Activated naive CD8-positive, alpha-beta T cell treated with anti-CD3 and anti-CD28 coated beads, Interleukin-2, amount 50 U/mL, for 24 hours (primary cell): ENCODE measurements at regions not wholly inside any gene's neighbourhood (a gene's known extent, or its start where the extent isn't known, plus 50 kb on each side); places are given as distances from the start of the nearest gene placed in this dataset.
"Not testable (repeated sequence)": the region's sequence is repeated elsewhere in the genome, so short reads cannot be mapped to it uniquely, and the experiment has no call there.

Source experiments
- ATAC-seq: fragments of 150-1000 bp; cut with Tn5 transposase; one replicate; pipeline ENCODE4 v1.10.0; 2021
- DNase-seq: peaks from one replicate; pipeline ENCODE4 v3.0.0; 2021
- H3K27ac Mint-ChIP-seq: one replicate; pipeline ENCODE4 v1.8.0; 2021; ENCODE audit warnings: mild to moderate bottlenecking, mixed read lengths
- H3K27me3 Mint-ChIP-seq: one replicate; pipeline ENCODE4 v1.8.0; 2021; ENCODE audit warnings: mixed read lengths
- H3K36me3 Mint-ChIP-seq: one replicate; pipeline ENCODE4 v1.8.0; 2021; ENCODE audit warnings: low read depth, mixed read lengths
- H3K4me1 Mint-ChIP-seq: one replicate; pipeline ENCODE4 v1.8.0; 2021; ENCODE audit warnings: mixed read lengths
- H3K4me3 Mint-ChIP-seq: one replicate; pipeline ENCODE4 v1.8.0; 2021; ENCODE audit warnings: mild to moderate bottlenecking, moderate library complexity, mixed read lengths
- H3K9me3 Mint-ChIP-seq: one replicate; pipeline ENCODE4 v1.8.0; 2021; ENCODE audit warnings: mixed read lengths

DNA sequence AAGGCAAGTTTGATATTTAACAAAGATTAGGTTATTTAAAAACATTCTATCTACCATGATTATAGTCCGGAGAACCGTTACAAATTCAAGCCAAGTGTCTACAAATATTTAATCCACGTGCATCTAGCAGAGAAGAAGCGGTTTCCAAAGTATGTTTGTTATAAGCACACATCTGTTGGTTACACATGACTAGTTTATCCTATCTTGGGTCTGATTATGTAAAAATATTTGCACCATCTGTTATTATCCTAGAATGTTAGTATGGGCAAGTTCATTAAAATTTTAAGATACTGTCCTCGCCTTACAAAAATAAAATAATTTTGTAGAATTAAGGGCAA is 289.2 kb upstream of the VSTM2A start:
- no peaks in the 10 kb centered on the region for H3K9me3 Mint-ChIP-seq
- DNase-seq (no peak), ATAC-seq (no peak)
- no peaks in the 10 kb centered on the region for H3K4me1 Mint-ChIP-seq
- H3K4me3 Mint-ChIP-seq: no peak overlapping the region
- H3K27ac Mint-ChIP-seq: no peak overlapping the region
- H3K27me3 Mint-ChIP-seq: no peaks in the 10 kb centered on the region
- no peaks in the 10 kb centered on the region for H3K36me3 Mint-ChIP-seq

DNA sequence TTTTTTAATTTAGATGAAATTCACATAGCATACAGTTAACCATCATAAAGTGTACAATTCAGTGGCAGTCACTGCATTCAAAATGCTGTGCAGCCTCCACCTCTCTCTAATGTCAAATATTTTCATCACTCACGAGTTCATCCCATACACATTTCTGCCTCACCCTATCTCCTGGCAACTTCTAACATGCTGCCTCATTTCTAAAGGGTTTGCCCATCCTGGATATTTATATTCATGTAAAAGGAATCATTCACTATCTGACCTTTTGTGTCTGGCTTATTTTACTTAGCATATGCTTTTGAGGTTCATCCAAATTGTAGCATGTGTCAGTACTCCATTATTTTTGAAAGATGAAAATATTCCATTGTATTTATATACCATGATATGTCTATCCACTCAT is 286.9 kb upstream of the VSTM2A start:
- H3K9me3 Mint-ChIP-seq: no peaks in the 10 kb centered on the region

DNA sequence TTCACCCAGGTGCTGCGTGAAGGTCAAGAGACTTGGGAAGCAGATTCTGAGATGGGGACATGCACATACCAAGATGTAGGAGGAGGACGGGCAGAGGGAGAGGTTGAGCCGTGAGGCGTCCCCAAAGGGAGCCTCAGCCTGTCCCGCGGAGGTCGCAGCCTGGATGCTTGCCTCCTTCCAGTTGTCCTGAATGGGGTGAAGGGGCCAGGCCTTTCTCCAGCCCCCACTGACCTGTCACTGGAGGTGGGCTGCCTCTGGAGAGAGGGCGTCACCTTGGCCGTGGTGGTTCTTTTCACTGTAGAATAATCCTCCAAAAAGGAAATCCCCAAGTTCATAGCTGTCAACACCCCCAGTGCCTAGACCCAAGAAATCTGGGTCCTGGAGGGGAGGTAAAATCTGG is 283.0 kb upstream of the VSTM2A start:
- Mint-ChIP-seq H3K27ac (no peak overlapping the region), H3K4me1 (no peaks in the 10 kb centered on the region)
- no peak for ATAC-seq

More for the DNA sequence above, 286.9 kb upstream of the VSTM2A start:
- ATAC-seq (no peak), DNase-seq (no peak)
- Mint-ChIP-seq H3K4me1 (no peaks in the 10 kb centered on the region), H3K36me3 (no peaks in the 10 kb centered on the region), H3K4me3 (no peak overlapping the region), H3K27me3 (no peaks in the 10 kb centered on the region), H3K27ac (no peak overlapping the region)

DNA sequence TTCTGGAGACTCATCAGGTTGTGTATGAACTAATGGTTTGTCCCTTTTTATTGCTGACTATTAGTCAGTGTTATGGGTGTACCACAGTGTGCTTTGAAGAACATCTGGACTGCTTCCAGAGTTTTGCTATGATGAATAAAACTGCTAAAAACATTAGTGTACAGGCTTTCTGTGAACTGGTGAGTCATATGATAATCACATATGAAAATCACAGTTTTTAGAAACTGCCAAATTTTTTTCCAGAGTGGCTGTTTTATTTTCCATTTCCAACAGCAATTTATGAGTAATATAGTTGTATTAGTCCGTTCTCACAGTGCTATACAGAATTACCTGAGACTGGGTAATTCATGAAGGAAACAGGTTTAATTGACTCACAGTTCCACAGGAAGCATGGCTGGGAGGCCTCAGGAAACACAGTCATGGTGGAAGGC is 281.2 kb upstream of the VSTM2A start:
- DNase-seq (no peak), ATAC-seq (no peak)
- H3K9me3 Mint-ChIP-seq: peaks cover 4% of the 10 kb centered on the region
- no peaks in the 10 kb centered on the region for H3K36me3 Mint-ChIP-seq
- no peaks in the 10 kb centered on the region for H3K27me3 Mint-ChIP-seq
- no peaks in the 10 kb centered on the region for H3K4me1 Mint-ChIP-seq
- no peak overlapping the region for H3K27ac Mint-ChIP-seq
- no peak overlapping the region for H3K4me3 Mint-ChIP-seq

More for the DNA sequence above, 283.0 kb upstream of the VSTM2A start:
- DNase-seq: no peak
- Mint-ChIP-seq H3K9me3 (no peaks in the 10 kb centered on the region), H3K27me3 (no peaks in the 10 kb centered on the region), H3K4me3 (no peak overlapping the region), H3K36me3 (no peaks in the 10 kb centered on the region)

DNA sequence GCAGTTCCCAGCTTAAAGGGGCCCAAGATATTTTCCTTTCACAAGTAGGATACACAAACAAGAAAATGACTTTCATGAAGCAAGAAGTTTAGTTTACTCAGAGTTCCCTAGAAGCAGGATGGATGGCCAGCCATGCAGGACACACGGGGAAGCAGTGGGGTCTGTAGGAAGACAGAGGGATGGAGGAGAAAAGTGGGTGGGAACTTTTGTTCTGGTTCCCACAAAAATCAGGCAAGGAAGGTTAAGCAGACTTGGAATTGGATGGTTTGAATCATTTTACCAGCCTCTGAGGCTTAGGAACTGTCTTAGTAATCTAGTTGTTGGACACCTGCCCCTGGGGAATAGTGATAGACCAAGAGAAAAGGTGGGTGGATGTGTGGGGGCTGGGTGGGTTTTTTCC is 263.3 kb upstream of the VSTM2A start:
- ATAC-seq (no peak), DNase-seq (no peak)
- H3K4me1 Mint-ChIP-seq: no peaks in the 10 kb centered on the region
- no peak overlapping the region for H3K27ac Mint-ChIP-seq
- H3K4me3 Mint-ChIP-seq: no peak overlapping the region
- H3K9me3 Mint-ChIP-seq: peaks cover 21% of the 10 kb centered on the region
- H3K36me3 Mint-ChIP-seq: no peaks in the 10 kb centered on the region
- H3K27me3 Mint-ChIP-seq: no peaks in the 10 kb centered on the region

DNA sequence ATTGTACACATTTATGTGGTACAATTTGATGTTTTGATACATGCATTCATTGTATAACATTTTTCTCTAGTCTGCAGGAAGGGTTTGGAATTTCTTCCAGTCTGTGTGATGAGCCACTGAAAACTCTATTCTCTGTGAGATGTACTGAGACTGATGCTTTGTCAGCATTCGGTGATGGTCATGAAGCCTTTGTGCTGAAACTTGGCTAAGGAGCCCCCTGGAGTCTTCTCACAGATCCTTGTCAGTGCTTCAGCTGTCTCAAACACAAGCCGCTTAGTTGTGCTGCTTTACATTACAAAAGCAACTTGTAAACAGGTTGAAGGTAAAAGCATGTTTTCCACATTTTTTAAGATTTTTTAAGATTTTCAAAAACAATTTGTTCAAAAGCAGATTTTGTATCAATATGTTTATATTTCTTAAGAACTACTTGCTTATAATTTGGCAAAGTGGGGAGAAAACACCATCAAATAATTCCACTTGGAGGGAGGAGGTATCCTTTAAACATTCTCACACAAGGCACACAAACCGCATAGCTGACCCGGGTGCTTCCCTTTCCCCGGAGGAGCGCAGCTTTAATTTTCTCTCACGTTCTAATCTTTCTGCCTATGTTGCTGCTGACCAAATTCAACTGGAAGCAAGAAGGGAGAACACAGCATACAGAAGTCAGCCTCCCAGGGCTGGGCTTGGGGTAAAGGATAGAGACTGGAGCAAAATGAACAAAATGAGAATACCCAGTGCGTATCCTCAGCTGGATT is 249.8 kb upstream of the VSTM2A start:
- ATAC-seq: no peak
- Mint-ChIP-seq H3K4me1 (no peaks in the 10 kb centered on the region), H3K27me3 (no peaks in the 10 kb centered on the region), H3K36me3 (no peaks in the 10 kb centered on the region), H3K27ac (no peak overlapping the region), H3K9me3 (peaks cover 30% of the 10 kb centered on the region), H3K4me3 (no peak overlapping the region)
- no peak for DNase-seq

DNA sequence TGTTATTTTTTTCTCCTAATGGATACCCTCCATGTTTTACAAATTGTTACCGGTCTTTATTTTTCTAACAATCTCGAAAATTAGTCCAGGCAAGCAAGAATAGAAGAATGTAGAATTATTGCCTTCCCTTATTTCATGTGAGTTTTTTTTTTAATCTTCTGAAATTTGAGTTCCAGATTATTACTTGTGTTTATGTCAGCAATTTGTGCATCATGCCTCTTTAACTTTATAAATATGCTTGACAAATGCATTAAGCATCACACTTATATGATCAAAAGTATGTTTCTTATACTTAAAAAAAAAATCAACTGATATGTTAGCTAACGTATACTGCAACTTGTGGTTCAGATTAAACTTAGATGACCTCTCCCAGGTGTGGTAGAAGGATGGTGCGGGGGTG is 242.7 kb upstream of the VSTM2A start:
- Mint-ChIP-seq H3K9me3 (peaks cover 14% of the 10 kb centered on the region), H3K4me1 (no peaks in the 10 kb centered on the region), H3K27ac (no peak overlapping the region), H3K27me3 (no peaks in the 10 kb centered on the region), H3K36me3 (no peaks in the 10 kb centered on the region), H3K4me3 (no peak overlapping the region)
- no peak for ATAC-seq
- no peak for DNase-seq

DNA sequence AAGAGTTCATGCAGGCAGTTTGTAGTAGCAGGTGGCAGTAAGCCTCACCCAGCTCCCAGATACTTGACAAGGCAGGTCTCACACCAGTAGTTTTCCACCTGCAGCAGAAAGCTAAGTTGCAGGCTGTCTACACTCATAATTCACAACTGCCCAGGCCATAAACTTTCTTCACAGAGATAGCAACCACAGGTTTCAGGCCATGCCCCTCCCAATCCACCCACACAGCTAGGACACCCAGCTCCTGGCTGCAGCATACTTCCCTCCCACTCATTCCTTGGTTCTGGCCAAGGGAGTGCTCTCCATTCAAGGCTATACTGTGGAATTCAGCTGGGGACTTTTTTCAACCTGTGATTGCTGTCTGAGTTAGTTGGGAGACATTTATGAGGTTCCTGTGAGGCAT is 226.2 kb upstream of the VSTM2A start:
- not testable (repeated sequence) for H3K36me3 Mint-ChIP-seq, H3K27me3 Mint-ChIP-seq, H3K9me3 Mint-ChIP-seq, DNase-seq, H3K4me1 Mint-ChIP-seq, H3K27ac Mint-ChIP-seq, ATAC-seq, H3K4me3 Mint-ChIP-seq

DNA sequence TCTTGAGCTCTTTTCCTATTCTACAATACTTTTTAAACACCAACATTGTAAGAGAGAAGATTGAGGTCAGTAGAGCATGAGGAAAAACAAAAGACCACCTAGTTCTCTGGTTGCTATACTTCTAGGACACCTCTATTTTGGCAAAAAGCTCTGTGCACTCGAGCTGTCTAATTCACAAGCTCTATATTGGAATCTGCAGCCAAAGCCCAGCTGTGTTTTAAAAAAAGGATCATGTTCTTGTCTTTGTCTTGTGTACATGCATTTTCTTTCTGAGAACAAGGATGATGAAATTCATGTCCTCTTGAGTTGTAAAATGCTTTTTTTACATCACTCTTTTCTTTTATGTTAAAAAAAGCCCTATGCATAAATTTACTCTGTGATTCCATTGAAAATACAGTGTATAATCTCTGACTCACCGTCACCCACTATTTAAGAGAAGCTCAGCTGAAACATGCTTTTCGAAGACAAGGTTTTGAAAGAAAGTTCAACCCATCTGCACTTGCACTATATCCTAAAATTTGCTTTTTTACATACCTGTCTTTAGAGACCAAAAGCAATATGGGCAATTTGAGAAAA is 215.5 kb upstream of the VSTM2A start:
- H3K27ac Mint-ChIP-seq: no peak overlapping the region
- no peaks in the 10 kb centered on the region for H3K36me3 Mint-ChIP-seq
- no peaks in the 10 kb centered on the region for H3K27me3 Mint-ChIP-seq
- ATAC-seq: no peak
- H3K9me3 Mint-ChIP-seq: peaks cover 24% of the 10 kb centered on the region
- no peak overlapping the region for H3K4me3 Mint-ChIP-seq
- H3K4me1 Mint-ChIP-seq: no peaks in the 10 kb centered on the region
- DNase-seq: no peak

DNA sequence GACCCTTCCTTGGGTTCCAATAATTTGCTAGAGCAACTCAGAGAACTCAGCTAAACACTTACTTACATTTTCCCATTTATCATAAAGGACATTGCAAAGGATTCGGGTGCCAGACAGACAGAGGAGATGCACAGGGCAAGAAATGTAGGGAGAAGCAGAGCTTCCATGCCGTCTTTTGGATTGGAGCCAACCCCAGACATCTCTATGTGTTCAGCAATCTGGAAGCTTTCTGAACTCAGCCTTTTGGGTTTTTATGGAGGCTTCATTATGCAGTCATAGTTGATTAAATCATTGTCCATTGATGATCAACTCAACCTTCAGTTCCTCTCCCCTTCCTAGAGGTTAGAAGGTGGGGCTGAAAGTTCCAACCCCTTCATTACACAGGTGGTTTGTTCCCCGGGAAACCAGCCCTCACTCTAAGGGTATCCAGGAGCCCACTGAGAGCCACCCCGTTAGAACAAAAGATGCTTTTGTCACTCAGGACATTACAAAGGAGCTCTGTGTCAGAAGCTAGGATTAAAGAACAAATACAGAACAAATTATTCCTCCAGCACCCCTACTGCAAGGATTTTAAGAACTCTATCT is 211.9 kb upstream of the VSTM2A start:
- no peak overlapping the region for H3K27ac Mint-ChIP-seq
- H3K27me3 Mint-ChIP-seq: no peaks in the 10 kb centered on the region
- DNase-seq: no peak

DNA sequence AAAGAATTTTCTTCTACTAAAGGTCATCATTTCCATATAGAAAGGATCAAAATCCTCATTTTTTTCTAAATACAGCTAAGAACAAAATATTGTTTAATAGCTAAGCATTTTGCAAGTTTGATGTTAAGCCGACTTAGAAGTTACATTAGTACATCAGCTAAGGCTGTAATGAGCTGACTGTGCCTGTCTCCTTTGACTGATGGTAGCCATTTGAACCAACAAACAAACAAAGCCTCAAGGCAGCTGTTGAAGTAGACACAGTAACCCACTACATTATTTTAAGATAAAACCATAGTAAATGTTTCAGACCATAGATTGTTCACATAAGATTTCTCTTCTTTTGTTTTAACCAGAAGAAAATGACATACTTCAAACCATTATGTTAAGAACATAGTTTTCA is 210.9 kb upstream of the VSTM2A start:
- Mint-ChIP-seq H3K9me3 (peaks cover 8% of the 10 kb centered on the region), H3K27ac (no peak overlapping the region), H3K36me3 (no peaks in the 10 kb centered on the region), H3K4me3 (no peak overlapping the region), H3K27me3 (no peaks in the 10 kb centered on the region), H3K4me1 (no peaks in the 10 kb centered on the region)
- DNase-seq (no peak), ATAC-seq (no peak)

More for the DNA sequence above, 211.9 kb upstream of the VSTM2A start:
- Mint-ChIP-seq H3K4me1 (no peaks in the 10 kb centered on the region), H3K36me3 (no peaks in the 10 kb centered on the region), H3K4me3 (no peak overlapping the region), H3K9me3 (peaks cover 12% of the 10 kb centered on the region)
- no peak for ATAC-seq

DNA sequence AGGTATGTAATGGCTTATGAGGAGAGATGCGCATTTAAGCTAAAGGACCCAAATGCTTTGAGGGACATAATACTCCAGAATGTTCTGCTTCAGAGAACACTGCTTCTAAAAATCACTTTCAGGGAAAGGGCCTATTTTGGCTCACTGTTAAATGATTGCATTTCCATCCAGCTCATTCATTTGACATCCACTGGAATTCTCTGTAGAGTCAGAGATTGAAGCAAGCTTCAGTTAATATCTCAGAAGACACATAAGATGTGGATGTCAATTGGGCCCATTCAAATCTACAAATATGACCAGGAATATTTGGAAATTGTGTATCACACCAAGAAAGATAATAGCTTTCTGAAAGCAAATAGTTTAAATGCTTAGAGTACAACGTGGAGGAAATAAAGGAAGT is 209.9 kb upstream of the VSTM2A start:
- ATAC-seq (no peak), DNase-seq (no peak)
- Mint-ChIP-seq H3K4me1 (no peaks in the 10 kb centered on the region), H3K4me3 (no peak overlapping the region), H3K27ac (no peak overlapping the region), H3K27me3 (no peaks in the 10 kb centered on the region), H3K36me3 (no peaks in the 10 kb centered on the region), H3K9me3 (peaks cover 12% of the 10 kb centered on the region)

DNA sequence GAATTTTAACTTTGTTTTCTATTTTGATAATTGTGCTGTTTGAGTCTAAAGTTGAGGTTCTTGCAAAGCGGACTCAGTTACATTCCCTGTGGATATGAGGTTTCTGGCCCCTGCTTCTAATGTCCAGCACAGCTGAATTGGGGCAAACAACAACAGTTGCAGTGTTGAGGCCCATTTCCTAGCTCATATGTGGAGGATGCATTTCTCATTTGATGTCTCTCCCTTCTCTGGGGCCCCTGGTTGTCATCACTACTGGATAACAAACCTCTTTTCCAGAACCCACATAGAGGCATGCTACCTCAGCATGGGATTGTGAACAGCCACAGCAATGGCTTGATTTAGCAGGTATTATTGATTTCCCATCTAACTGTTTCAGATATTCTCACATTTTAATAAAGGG is 208.2 kb upstream of the VSTM2A start:
- Mint-ChIP-seq H3K27ac (no peak overlapping the region), H3K9me3 (peaks cover 12% of the 10 kb centered on the region), H3K36me3 (no peaks in the 10 kb centered on the region), H3K4me1 (no peaks in the 10 kb centered on the region), H3K4me3 (no peak overlapping the region), H3K27me3 (no peaks in the 10 kb centered on the region)
- DNase-seq (no peak), ATAC-seq (no peak)

DNA sequence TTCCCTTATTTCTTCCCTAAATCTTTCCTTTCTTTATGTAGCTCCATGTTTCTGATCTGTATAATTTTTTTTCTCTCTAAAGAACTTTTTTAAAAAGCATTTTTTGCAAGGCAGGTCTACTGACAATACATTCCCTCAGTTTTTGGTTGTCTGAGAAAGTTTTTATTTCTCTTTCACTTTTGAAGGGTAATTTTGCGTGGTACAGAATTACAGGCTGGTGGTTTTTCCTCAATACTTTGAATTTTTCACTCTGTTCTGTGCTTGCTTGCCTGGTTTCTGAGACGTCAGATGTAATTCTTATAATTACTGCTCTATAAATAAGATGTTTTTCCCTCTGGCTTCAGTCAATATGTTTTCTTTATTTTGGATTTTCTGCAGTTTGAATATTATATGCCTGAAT is 205.4 kb upstream of the VSTM2A start:
- H3K4me1 Mint-ChIP-seq: no peaks in the 10 kb centered on the region
- H3K27ac Mint-ChIP-seq: no peak overlapping the region

DNA sequence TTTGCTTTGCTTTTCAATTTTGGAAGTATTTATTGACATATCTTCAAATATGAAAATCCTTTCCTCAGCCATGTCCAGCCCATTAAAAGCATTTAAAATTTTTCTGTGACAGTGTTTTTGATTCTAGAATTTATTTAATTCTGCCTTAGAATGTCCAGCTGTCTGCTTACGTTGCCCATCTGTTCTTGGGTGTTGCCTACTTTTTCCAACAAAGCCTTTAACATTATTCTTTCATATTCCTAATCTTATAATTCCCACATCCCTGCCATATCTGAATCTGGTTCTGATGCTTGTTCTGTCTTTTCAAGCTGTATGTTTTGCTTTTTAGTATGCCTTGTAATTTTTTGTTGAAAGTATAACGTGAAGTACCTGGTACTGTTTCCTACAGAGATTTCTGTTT is 204.7 kb upstream of the VSTM2A start:
- Mint-ChIP-seq H3K9me3 (peaks cover 19% of the 10 kb centered on the region), H3K4me1 (no peaks in the 10 kb centered on the region), H3K27ac (no peak overlapping the region), H3K27me3 (no peaks in the 10 kb centered on the region), H3K36me3 (no peaks in the 10 kb centered on the region), H3K4me3 (no peak overlapping the region)
- ATAC-seq: no peak
- DNase-seq: no peak

More for the DNA sequence above, 205.4 kb upstream of the VSTM2A start:
- Mint-ChIP-seq H3K9me3 (peaks cover 17% of the 10 kb centered on the region), H3K4me3 (no peak overlapping the region), H3K36me3 (no peaks in the 10 kb centered on the region), H3K27me3 (no peaks in the 10 kb centered on the region)
- ATAC-seq (no peak), DNase-seq (no peak)
